GM12878 (cell line): ENCODE measurements at regions not wholly inside any gene's neighbourhood (a gene's known extent, or its start where the extent isn't known, plus 50 kb on each side); places are given as distances from the start of the nearest gene placed in this dataset.

ENCODE experiments used
- CBFB ChIP-seq: IDR thresholded peaks from 2 replicates; pipeline ENCODE4 v1.6.1; 2016; ENCODE audit warnings: antibody characterized with exemption, low read depth
- EZH2 ChIP-seq: IDR thresholded peaks from 2 replicates; pipeline ENCODE4 v1.6.1; 2012; ENCODE audit warnings: low read depth, mild to moderate bottlenecking, control low read depth, inconsistent platforms, low read length, borderline replicate concordance; ENCODE audit not compliant: control insufficient read depth
- GABPA ChIP-seq: IDR thresholded peaks from 2 replicates; pipeline ENCODE4 v1.6.1; 2014; ENCODE audit warnings: antibody characterized with exemption, low read depth, mild to moderate bottlenecking, inconsistent platforms
- JUND ChIP-seq: IDR thresholded peaks from 2 replicates; pipeline ENCODE4 v1.6.1; 2012; ENCODE audit warnings: low read depth, mild to moderate bottlenecking, low read length, improper control_type of control experiment, moderate library complexity
- POLR2AphosphoS5 ChIP-seq: IDR thresholded peaks from 2 replicates; pipeline ENCODE4 v1.6.1; 2011; ENCODE audit warnings: mild to moderate bottlenecking, low read length, inconsistent platforms
- RFX5 ChIP-seq: IDR thresholded peaks from 2 replicates; pipeline ENCODE4 v1.6.1; 2011; ENCODE audit warnings: low read depth, low read length, improper control_type of control experiment
- YY1 ChIP-seq: IDR thresholded peaks from 2 replicates; pipeline ENCODE4 v1.6.1; 2011; ENCODE audit warnings: low read depth, mild to moderate bottlenecking, low read length
- TF ChIP-seq, protein P1 (sequence below): IDR thresholded peaks from 2 replicates; pipeline ENCODE4 v1.6.1; 2011; ENCODE audit warnings: low read depth, low read length, improper control_type of control experiment, borderline replicate concordance
- TF ChIP-seq, protein P2 (sequence below): fragments of 450-650 bp; IDR thresholded peaks from 2 replicates; pipeline ENCODE4 v1.6.1; 2017; ENCODE audit warnings: mild to moderate bottlenecking
- TF ChIP-seq, protein P3 (sequence below), 3 experiments: IDR thresholded peaks in 2 of 3; conservative IDR thresholded peaks in 1 of 3; 2 replicates each; pipeline ENCODE4 v1.5.1; 2011; ENCODE audit warnings: low read depth in 3 of 3, low read length in 3 of 3, mild to moderate bottlenecking in 3 of 3, control low read depth in 2 of 3, moderate library complexity in 2 of 3, inconsistent platforms in 1 of 3, mixed read lengths in 1 of 3; ENCODE audit not compliant: control insufficient read depth in 2 of 3, insufficient read depth in 1 of 3; ENCODE audit errors: extremely low read depth in 1 of 3
- TF ChIP-seq, protein P4 (sequence below): IDR thresholded peaks from 2 replicates; pipeline ENCODE4 v1.6.1; 2011; ENCODE audit warnings: borderline replicate concordance, low read depth, mild to moderate bottlenecking, moderate library complexity, low read length; ENCODE audit not compliant: insufficient read depth, poor library complexity, severe bottlenecking
- TF ChIP-seq, protein P5 (sequence below): fragments of 450-650 bp; IDR thresholded peaks from 2 replicates; pipeline ENCODE4 v1.6.1; 2016; ENCODE audit warnings: mild to moderate bottlenecking, moderate library complexity, borderline replicate concordance

DNA sequence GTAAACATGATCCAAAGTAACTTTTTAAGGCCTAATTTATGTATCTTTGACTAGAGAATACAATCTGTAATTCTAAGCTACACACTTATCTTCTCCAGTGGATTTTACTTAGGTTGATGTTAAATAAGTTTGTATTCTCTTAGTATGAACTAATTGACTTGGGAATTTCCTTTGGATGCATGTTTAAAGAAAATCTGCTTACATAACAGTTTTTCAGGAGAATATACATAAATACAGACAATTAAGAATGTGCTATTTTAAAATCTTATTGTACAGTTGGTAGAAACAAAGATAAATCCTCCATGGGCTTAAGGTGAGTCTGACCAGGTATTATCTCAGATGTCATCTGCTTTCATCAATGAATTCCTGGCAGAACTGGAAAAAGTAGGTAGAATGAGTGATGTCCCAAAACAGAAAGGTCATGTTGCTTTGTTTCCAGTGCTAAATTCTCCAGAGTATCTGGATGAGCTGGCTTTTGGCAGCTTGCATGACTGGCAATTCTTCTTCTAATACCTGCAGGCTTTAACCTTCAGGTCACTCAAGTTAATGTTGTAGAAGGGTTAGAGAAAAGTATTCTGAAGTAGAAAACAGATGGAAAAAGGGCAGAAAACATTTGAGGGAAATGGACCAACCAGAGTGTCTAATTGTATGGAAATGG, 150.6 kb downstream of the MACIR start:
- TF ChIP-seq, protein P1, sequence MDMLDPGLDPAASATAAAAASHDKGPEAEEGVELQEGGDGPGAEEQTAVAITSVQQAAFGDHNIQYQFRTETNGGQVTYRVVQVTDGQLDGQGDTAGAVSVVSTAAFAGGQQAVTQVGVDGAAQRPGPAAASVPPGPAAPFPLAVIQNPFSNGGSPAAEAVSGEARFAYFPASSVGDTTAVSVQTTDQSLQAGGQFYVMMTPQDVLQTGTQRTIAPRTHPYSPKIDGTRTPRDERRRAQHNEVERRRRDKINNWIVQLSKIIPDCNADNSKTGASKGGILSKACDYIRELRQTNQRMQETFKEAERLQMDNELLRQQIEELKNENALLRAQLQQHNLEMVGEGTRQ, result no peak
- TF ChIP-seq, protein P2, sequence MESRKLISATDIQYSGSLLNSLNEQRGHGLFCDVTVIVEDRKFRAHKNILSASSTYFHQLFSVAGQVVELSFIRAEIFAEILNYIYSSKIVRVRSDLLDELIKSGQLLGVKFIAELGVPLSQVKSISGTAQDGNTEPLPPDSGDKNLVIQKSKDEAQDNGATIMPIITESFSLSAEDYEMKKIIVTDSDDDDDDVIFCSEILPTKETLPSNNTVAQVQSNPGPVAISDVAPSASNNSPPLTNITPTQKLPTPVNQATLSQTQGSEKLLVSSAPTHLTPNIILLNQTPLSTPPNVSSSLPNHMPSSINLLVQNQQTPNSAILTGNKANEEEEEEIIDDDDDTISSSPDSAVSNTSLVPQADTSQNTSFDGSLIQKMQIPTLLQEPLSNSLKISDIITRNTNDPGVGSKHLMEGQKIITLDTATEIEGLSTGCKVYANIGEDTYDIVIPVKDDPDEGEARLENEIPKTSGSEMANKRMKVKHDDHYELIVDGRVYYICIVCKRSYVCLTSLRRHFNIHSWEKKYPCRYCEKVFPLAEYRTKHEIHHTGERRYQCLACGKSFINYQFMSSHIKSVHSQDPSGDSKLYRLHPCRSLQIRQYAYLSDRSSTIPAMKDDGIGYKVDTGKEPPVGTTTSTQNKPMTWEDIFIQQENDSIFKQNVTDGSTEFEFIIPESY, result no peak
- TF ChIP-seq, protein P3, sequence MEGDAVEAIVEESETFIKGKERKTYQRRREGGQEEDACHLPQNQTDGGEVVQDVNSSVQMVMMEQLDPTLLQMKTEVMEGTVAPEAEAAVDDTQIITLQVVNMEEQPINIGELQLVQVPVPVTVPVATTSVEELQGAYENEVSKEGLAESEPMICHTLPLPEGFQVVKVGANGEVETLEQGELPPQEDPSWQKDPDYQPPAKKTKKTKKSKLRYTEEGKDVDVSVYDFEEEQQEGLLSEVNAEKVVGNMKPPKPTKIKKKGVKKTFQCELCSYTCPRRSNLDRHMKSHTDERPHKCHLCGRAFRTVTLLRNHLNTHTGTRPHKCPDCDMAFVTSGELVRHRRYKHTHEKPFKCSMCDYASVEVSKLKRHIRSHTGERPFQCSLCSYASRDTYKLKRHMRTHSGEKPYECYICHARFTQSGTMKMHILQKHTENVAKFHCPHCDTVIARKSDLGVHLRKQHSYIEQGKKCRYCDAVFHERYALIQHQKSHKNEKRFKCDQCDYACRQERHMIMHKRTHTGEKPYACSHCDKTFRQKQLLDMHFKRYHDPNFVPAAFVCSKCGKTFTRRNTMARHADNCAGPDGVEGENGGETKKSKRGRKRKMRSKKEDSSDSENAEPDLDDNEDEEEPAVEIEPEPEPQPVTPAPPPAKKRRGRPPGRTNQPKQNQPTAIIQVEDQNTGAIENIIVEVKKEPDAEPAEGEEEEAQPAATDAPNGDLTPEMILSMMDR (IDR thresholded peaks at IDR 0.05 in 2 of 3, conservative IDR thresholded peaks at IDR 0.05 in 1 of 3; ENCODE audit: control insufficient read depth in 2 of 3, extremely low read depth in 1 of 3, insufficient read depth in 1 of 3, low read depth in 3 of 3, low read length in 3 of 3), result no peak
- TF ChIP-seq YY1 (no peak), EZH2 (no peak), POLR2AphosphoS5 (no peak), GABPA (no peak), RFX5 (no peak), JUND (no peak), CBFB (no peak)
- TF ChIP-seq, protein P4, sequence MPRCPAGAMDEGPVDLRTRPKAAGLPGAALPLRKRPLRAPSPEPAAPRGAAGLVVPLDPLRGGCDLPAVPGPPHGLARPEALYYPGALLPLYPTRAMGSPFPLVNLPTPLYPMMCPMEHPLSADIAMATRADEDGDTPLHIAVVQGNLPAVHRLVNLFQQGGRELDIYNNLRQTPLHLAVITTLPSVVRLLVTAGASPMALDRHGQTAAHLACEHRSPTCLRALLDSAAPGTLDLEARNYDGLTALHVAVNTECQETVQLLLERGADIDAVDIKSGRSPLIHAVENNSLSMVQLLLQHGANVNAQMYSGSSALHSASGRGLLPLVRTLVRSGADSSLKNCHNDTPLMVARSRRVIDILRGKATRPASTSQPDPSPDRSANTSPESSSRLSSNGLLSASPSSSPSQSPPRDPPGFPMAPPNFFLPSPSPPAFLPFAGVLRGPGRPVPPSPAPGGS, result no peak
- TF ChIP-seq, protein P5, sequence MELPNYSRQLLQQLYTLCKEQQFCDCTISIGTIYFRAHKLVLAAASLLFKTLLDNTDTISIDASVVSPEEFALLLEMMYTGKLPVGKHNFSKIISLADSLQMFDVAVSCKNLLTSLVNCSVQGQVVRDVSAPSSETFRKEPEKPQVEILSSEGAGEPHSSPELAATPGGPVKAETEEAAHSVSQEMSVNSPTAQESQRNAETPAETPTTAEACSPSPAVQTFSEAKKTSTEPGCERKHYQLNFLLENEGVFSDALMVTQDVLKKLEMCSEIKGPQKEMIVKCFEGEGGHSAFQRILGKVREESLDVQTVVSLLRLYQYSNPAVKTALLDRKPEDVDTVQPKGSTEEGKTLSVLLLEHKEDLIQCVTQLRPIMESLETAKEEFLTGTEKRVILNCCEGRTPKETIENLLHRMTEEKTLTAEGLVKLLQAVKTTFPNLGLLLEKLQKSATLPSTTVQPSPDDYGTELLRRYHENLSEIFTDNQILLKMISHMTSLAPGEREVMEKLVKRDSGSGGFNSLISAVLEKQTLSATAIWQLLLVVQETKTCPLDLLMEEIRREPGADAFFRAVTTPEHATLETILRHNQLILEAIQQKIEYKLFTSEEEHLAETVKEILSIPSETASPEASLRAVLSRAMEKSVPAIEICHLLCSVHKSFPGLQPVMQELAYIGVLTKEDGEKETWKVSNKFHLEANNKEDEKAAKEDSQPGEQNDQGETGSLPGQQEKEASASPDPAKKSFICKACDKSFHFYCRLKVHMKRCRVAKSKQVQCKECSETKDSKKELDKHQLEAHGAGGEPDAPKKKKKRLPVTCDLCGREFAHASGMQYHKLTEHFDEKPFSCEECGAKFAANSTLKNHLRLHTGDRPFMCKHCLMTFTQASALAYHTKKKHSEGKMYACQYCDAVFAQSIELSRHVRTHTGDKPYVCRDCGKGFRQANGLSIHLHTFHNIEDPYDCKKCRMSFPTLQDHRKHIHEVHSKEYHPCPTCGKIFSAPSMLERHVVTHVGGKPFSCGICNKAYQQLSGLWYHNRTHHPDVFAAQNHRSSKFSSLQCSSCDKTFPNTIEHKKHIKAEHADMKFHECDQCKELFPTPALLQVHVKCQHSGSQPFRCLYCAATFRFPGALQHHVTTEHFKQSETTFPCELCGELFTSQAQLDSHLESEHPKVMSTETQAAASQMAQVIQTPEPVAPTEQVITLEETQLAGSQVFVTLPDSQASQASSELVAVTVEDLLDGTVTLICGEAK, result no peak
